D721Med (cell line): ENCODE measurements at regions not wholly inside any gene's neighbourhood (a gene's known extent, or its start where the extent isn't known, plus 50 kb on each side); places are given as distances from the start of the nearest gene placed in this dataset.

Experiments
- DNase-seq: peaks from one replicate; pipeline ENCODE4 v3.0.0; 2011; ENCODE audit warnings: low spot score; ENCODE audit not compliant: insufficient read length
- FAIRE-seq: peaks from 2 replicates; lab custom pipeline; 2011; peaks lifted over from hg19 to GRCh38; lab: Jason Lieb, UNC
- CTCF ChIP-seq: IDR thresholded peaks from 2 replicates; pipeline ENCODE4 v1.5.1; 2012; ENCODE audit warnings: mild to moderate bottlenecking, control low read depth; ENCODE audit not compliant: insufficient read depth; ENCODE audit errors: missing control alignments

GRCh38 chr11:134515081-134515960 lies 103.3 kb upstream of the B3GAT1 start:
- no peak for DNase-seq
- no peak for TF ChIP-seq CTCF
- FAIRE-seq: no peak

- DNase-seq: no peak
- no peak for FAIRE-seq
- no peak for TF ChIP-seq CTCF
These were observed 102.4 kb upstream of the B3GAT1 start for GRCh38 chr11:134514354-134514951.

DNA sequence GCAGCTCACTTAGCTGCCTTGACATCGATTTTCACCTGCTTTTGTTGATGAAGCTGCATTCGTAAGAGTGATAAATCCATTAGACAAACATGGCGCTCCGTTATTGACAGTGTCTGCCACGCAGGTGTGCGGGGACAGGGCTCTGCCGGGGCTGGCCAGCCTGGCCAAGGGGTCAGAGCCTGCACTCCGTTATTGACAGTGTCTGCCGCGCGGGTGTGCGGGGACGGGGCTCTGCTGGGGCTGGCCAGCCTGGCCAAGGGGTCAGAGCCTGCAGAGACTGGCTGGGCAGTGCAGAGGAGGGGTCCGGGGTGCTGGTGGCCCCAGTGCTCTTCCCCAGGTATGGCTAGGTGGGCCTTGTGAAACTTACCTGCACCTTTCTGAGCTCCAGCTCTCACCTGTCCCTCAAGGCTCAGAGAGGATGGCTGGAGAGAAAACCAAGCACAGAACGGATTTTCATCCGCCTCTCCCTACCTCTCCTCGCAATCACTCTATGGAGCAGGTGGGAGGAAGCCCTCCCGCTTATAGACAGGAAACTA lies 101.6 kb upstream of the B3GAT1 start:
- no peak for TF ChIP-seq CTCF
- FAIRE-seq (no peak), DNase-seq (no peak)

- FAIRE-seq (no peak), DNase-seq (no peak)
- no peak for TF ChIP-seq CTCF
These were observed 100.8 kb upstream of the B3GAT1 start for GRCh38 chr11:134512571-134513538.

DNA sequence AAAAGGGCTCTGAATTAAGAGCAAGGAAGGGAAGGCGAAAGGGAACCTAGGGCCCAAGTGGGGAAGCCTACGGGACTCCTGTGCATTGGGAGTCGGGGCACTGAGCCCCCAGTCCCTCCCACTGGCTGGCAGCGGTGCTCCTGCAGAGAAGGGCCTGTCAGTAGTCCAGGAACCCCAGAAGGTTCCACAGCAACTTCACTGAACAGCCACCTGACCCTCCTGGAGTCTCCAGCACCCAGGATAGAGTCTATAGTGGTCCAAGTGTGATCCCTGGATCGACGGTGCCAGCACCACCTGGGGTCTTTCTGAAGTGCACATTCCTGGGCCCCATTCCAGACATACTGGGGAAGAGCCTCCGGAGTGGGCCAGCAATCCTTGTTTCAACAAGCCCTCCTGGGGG lies 100.0 kb upstream of the B3GAT1 start:
- TF ChIP-seq CTCF: no peak
- DNase-seq (no peak), FAIRE-seq (no peak)

DNA sequence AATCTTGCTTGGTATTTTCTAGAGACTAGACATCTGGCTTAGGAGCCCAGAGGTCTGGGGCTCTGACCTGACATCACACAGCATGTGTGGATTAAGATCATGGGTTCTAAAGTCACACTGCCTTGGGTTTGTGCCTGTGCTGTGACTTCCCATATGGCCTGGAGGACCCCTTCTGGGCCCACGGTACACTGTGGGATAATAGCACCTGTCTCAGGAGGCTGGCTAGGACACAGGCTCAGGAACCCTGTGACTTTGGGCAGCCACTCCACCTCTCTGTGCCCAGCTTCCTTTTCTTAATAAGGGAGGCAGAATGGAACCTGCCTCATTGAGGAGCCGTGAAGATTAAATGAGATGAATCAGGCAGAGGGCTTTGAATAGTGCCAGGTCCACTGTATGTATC lies 99.2 kb upstream of the B3GAT1 start:
- TF ChIP-seq CTCF: no peak
- DNase-seq (no peak), FAIRE-seq (no peak)
